H1 (cell line): ENCODE measurements at regions not wholly inside any gene's neighbourhood (a gene's known extent, or its start where the extent isn't known, plus 50 kb on each side); places are given as distances from the start of the nearest gene placed in this dataset.

ENCODE experiments used
- CTCF ChIA-PET: fragments of 300-600 bp; sonication (Branson Sonifier 250); formaldehyde crosslinking; loops from one replicate; lab custom pipeline; 2021; ENCODE audit not compliant: partially characterized antibody; lab: Charles Lee
- POLR2A ChIA-PET: fragments of 300-600 bp; sonication (Branson Sonifier 250); formaldehyde crosslinking; loops from one replicate; lab custom pipeline; 2021; ENCODE audit warnings: inconsistent platforms; ENCODE audit not compliant: partially characterized antibody; lab: Charles Lee
- DNase-seq, 2 experiments: peaks; one replicate each; pipeline versions ENCODE4 v3.0.0 to v3.0.0-alpha.2; 2010 to 2022; ENCODE audit warnings: low spot score in 2 of 2, low read depth in 1 of 2, mixed read lengths in 1 of 2
- FAIRE-seq: peaks from 2 replicates; lab custom pipeline; 2011; peaks lifted over from hg19 to GRCh38; lab: Jason Lieb, UNC
- H2AFZ ChIP-seq: 2 replicates; pipeline ENCODE4 v1.8.1; 2012; ENCODE audit warnings: low read length, inconsistent platforms
- H2AK5ac ChIP-seq: 2 replicates; pipeline ENCODE4 v1.6.1; 2013; ENCODE audit warnings: low read depth, low read length
- H2BK120ac ChIP-seq: replicated peaks from 2 replicates; pipeline ENCODE3; 2013; ENCODE audit warnings: low read depth, low read length, inconsistent platforms
- H2BK12ac ChIP-seq: 2 replicates; pipeline ENCODE4 v1.6.1; 2013; ENCODE audit warnings: low read depth, low read length
- H2BK15ac ChIP-seq: 2 replicates; pipeline ENCODE4 v1.6.1; 2013; ENCODE audit warnings: low read length
- H2BK20ac ChIP-seq: 2 replicates; pipeline ENCODE4 v1.6.1; 2013; ENCODE audit warnings: low read length
- H2BK5ac ChIP-seq: 2 replicates; pipeline ENCODE4 v1.6.1; 2013; ENCODE audit warnings: low read depth, low read length
- H3K14ac ChIP-seq: 2 replicates; pipeline ENCODE4 v1.6.1; 2013; ENCODE audit warnings: inconsistent platforms; ENCODE audit not compliant: insufficient read length
- H3K18ac ChIP-seq: 2 replicates; pipeline ENCODE4 v1.6.1; 2013; ENCODE audit warnings: low read length; ENCODE audit errors: extremely low read depth
- H3K23ac ChIP-seq: 2 replicates; pipeline ENCODE4 v1.6.1; 2013; ENCODE audit warnings: inconsistent platforms; ENCODE audit not compliant: insufficient read length
- H3K23me2 ChIP-seq: 2 replicates; pipeline ENCODE4 v1.6.1; 2013; ENCODE audit warnings: low read depth, low read length
- H3K27ac ChIP-seq: 2 replicates; pipeline ENCODE4 v1.6.1; 2011; ENCODE audit warnings: low read depth, low read length, inconsistent platforms
- H3K27me3 ChIP-seq, 4 experiments: replicated peaks in 1 of 4; 1 replicate in 1 of 4; 2 replicates in 3 of 4; pipeline versions ENCODE4 v1.6.1 to v1.8.1; 2011 to 2013; ENCODE audit warnings: low read length in 3 of 4, mild to moderate bottlenecking in 3 of 4, inconsistent platforms in 2 of 4, mixed read lengths in 2 of 4, moderate library complexity in 1 of 4; ENCODE audit not compliant: control insufficient read depth in 3 of 4, insufficient read depth in 3 of 4; ENCODE audit errors: extremely low read depth in 1 of 4
- H3K36me3 ChIP-seq, 4 experiments: 2 replicates each; pipeline versions ENCODE4 v1.6.1 to v1.8.1; 2011 to 2013; ENCODE audit warnings: mild to moderate bottlenecking in 4 of 4, low read length in 3 of 4, moderate library complexity in 2 of 4, control low read depth in 1 of 4, inconsistent platforms in 1 of 4; ENCODE audit not compliant: insufficient read depth in 4 of 4, control insufficient read depth in 2 of 4
- H3K4ac ChIP-seq: replicated peaks from 2 replicates; pipeline ENCODE3; 2013; ENCODE audit warnings: low read length, low read depth, mixed read lengths, inconsistent platforms; ENCODE audit not compliant: insufficient read length
- H3K4me1 ChIP-seq, 4 experiments: replicated peaks in 1 of 4; 1 replicate in 1 of 4; 2 replicates in 3 of 4; pipeline versions ENCODE4 v1.6.1 to v1.8.1; 2011 to 2013; ENCODE audit warnings: low read length in 3 of 4, inconsistent platforms in 2 of 4, mixed read lengths in 1 of 4; ENCODE audit not compliant: insufficient read depth in 4 of 4, control insufficient read depth in 3 of 4
- H3K4me2 ChIP-seq, 2 experiments: 2 replicates each; pipeline versions ENCODE4 v1.6.1 to v1.8.1; 2011 to 2013; ENCODE audit warnings: low read depth in 2 of 2, low read length in 2 of 2, control low read depth in 1 of 2, inconsistent platforms in 1 of 2, mild to moderate bottlenecking in 1 of 2; ENCODE audit not compliant: insufficient read depth in 1 of 2
- H3K4me3 ChIP-seq, 4 experiments: fragments of 200-600, 300-600 bp in 1 of 4; sonication (generic), shearing (Covaris generic), sonication (Bioruptor Twin) in 1 of 4; 2 replicates each; pipeline versions ENCODE4 v1.5.1 to v1.8.1; 2011 to 2016; ENCODE audit warnings: low read length in 4 of 4, low read depth in 3 of 4, control low read depth in 2 of 4, inconsistent platforms in 2 of 4, mild to moderate bottlenecking in 2 of 4, mixed read lengths in 1 of 4, moderate library complexity in 1 of 4; ENCODE audit not compliant: insufficient read depth in 2 of 4; ENCODE audit errors: extremely low read depth in 1 of 4
- H3K56ac ChIP-seq: replicated peaks from 2 replicates; pipeline ENCODE3; 2013; ENCODE audit warnings: low read depth, mild to moderate bottlenecking, mixed read lengths, low read length, inconsistent platforms; ENCODE audit not compliant: insufficient read length
- H3K79me1 ChIP-seq: 2 replicates; pipeline ENCODE4 v1.6.1; 2013; ENCODE audit warnings: low read depth, low read length, control low read depth
- H3K79me2 ChIP-seq, 2 experiments: 2 replicates each; pipeline versions ENCODE4 v1.6.1 to v1.8.1; 2012 to 2013; ENCODE audit warnings: low read length in 2 of 2, mild to moderate bottlenecking in 2 of 2, inconsistent platforms in 1 of 2; ENCODE audit not compliant: insufficient read depth in 2 of 2, control insufficient read depth in 1 of 2
- H3K9ac ChIP-seq, 4 experiments: replicated peaks in 1 of 4; 1 replicate in 1 of 4; 2 replicates in 3 of 4; pipeline versions ENCODE4 v1.6.1 to v1.8.1; 2011 to 2013; ENCODE audit warnings: low read depth in 3 of 4, low read length in 3 of 4, control low read depth in 2 of 4, mild to moderate bottlenecking in 2 of 4, moderate library complexity in 2 of 4, inconsistent platforms in 1 of 4; ENCODE audit errors: extremely low read depth in 1 of 4
- H3K9me3 ChIP-seq, 2 experiments: 2 replicates each; pipeline versions ENCODE4 v1.6.1 to v1.8.1; 2012 to 2013; ENCODE audit warnings: mild to moderate bottlenecking in 2 of 2, moderate library complexity in 2 of 2, control low read depth in 1 of 2, inconsistent platforms in 1 of 2, low read depth in 1 of 2, low read length in 1 of 2, mixed read lengths in 1 of 2; ENCODE audit not compliant: insufficient read depth in 2 of 2
- H4K20me1 ChIP-seq, 2 experiments: replicated peaks in 1 of 2; 2 replicates each; pipeline versions ENCODE3 to v1.8.1; 2011 to 2013; ENCODE audit warnings: inconsistent platforms in 2 of 2, low read length in 2 of 2, mild to moderate bottlenecking in 1 of 2; ENCODE audit not compliant: insufficient read depth in 2 of 2, control insufficient read depth in 1 of 2
- H4K5ac ChIP-seq: 2 replicates; pipeline ENCODE4 v1.6.1; 2013; ENCODE audit warnings: low read length, low read depth, mixed read lengths, inconsistent platforms; ENCODE audit not compliant: insufficient read length
- H4K8ac ChIP-seq: 2 replicates; pipeline ENCODE4 v1.8.0; 2013; ENCODE audit warnings: mild to moderate bottlenecking, moderate library complexity, low read length, inconsistent platforms; ENCODE audit not compliant: insufficient read depth; ENCODE audit errors: extremely low read depth
- H4K91ac ChIP-seq: replicated peaks from 2 replicates; pipeline ENCODE3; 2013; ENCODE audit warnings: low read length, mixed read lengths, inconsistent platforms; ENCODE audit not compliant: insufficient read length
- ATF2 ChIP-seq: IDR thresholded peaks from 2 replicates; pipeline ENCODE4 v1.6.1; 2012; ENCODE audit warnings: low read length, inconsistent platforms
- BACH1 ChIP-seq: IDR thresholded peaks from 2 replicates; pipeline ENCODE4 v1.6.1; 2012; ENCODE audit warnings: low read length, improper control_type of control experiment
- GTF2F1 ChIP-seq: IDR thresholded peaks from 2 replicates; pipeline ENCODE4 v1.6.1; 2012; ENCODE audit warnings: low read depth, low read length, improper control_type of control experiment, borderline replicate concordance
- RBBP5 ChIP-seq: IDR thresholded peaks from 2 replicates; pipeline ENCODE4 v1.7.1; 2012; ENCODE audit warnings: low read depth, mild to moderate bottlenecking, inconsistent platforms, low read length, moderate library complexity, borderline replicate concordance
- WGBS, 2 experiments: shearing (Covaris generic) in 1 of 2; methylation state at CpG; one replicate each; pipeline versions ENCODE4 v1.1.6 to v1.1.7; 2013 to 2015; ENCODE audit warnings: low lambda C conversion rate in 2 of 2, mixed read lengths in 2 of 2, inconsistent platforms in 1 of 2, low coverage in 1 of 2, missing lambda C conversion rate in 1 of 2; ENCODE audit not compliant: insufficient replicate concordance in 2 of 2, insufficient coverage in 1 of 2, insufficient read length in 1 of 2; ENCODE audit errors: extremely low coverage in 1 of 2, missing lambda C conversion rate in 1 of 2; 5-methylcytosine and 5-hydroxymethylcytosine counted together

- H4K8ac ChIP-seq = no peak overlapping the region
- H2BK5ac ChIP-seq = no peak overlapping the region
- no peak overlapping the region for H4K91ac ChIP-seq
- no peaks in the 10 kb centered on the region for H3K4me1 ChIP-seq
- no peaks in the 10 kb centered on the region for H3K79me2 ChIP-seq
- H3K23ac ChIP-seq = no peak overlapping the region
- H4K5ac ChIP-seq = no peak overlapping the region
- POLR2A ChIA-PET = no interaction called here
- H2BK120ac ChIP-seq = no peak overlapping the region
- H2AFZ ChIP-seq = no peak overlapping the region
- 93% methylated on average over 1 of the region's 1 CpG; no CpG with 5 or more reads in 1 of the 2 experiments for WGBS, 2 experiments
- H3K27ac ChIP-seq = no peak overlapping the region
- no peak overlapping the region for H3K4me3 ChIP-seq
- no peaks in the 10 kb centered on the region for H3K79me1 ChIP-seq
- H4K20me1 ChIP-seq = no peaks in the 10 kb centered on the region
- H2BK20ac ChIP-seq = no peak overlapping the region
- H3K27me3 ChIP-seq = no peaks in the 10 kb centered on the region
- no peaks in the 10 kb centered on the region for H3K36me3 ChIP-seq
- H3K9ac ChIP-seq = no peak overlapping the region
- H3K23me2 ChIP-seq = no peaks in the 10 kb centered on the region
- H2AK5ac ChIP-seq = no peak overlapping the region
- TF ChIP-seq GTF2F1 = no peak
- TF ChIP-seq ATF2 = no peak
- no peak for TF ChIP-seq RBBP5
- no peak for TF ChIP-seq BACH1
- TF ChIP-seq, all 59 proteins: peak for 0
- CTCF ChIA-PET = interaction anchor here (0.6 kb wide), 1 partner anchor 672 kb away, joined by 3 read pairs; no protein-coding TSS in a partner anchor
- H3K56ac ChIP-seq = no peak overlapping the region
- FAIRE-seq = no peak
- DNase-seq = no peak
- H2BK12ac ChIP-seq = no peak overlapping the region
- H3K4ac ChIP-seq = no peak overlapping the region
- no peak overlapping the region for H3K14ac ChIP-seq
- H2BK15ac ChIP-seq = no peak overlapping the region
- H3K4me2 ChIP-seq = no peak overlapping the region
- H3K18ac ChIP-seq = no peak overlapping the region
- H3K9me3 ChIP-seq = no peaks in the 10 kb centered on the region
Measured at GRCh38 chr21:28617300-28617699, 375.4 kb downstream of the LTN1 start.
